PC-3 (cell line): ENCODE measurements at regions not wholly inside any gene's neighbourhood (a gene's known extent, or its start where the extent isn't known, plus 50 kb on each side); places are given as distances from the start of the nearest gene placed in this dataset.

ENCODE experiments used
- ATAC-seq: fragments of 200-7000 bp; cut with Tn5 transposase; 2 replicates; pipeline ENCODE4 v1.9.1; 2020; ENCODE audit warnings: mild to moderate bottlenecking, moderate library complexity
- BruUV-seq: library from RNA; stranded (reverse); fragments of 400-500 nt; replicated peaks from 2 replicates; lab custom pipeline; 2021; lab: Mats Ljungman, UMichigan
- CTCF ChIA-PET: fragments of 300-600 bp; sonication (Branson Sonifier 250); formaldehyde crosslinking; loops from one replicate; lab custom pipeline; 2022; ENCODE audit warnings: antibody characterized with exemption; lab: Charles Lee
- POLR2A ChIA-PET: fragments of 300-600 bp; sonication (Branson Sonifier 250); formaldehyde crosslinking; loops from one replicate; lab custom pipeline; 2022; ENCODE audit warnings: antibody characterized with exemption; ENCODE audit not compliant: unreplicated experiment; lab: Charles Lee
- DNase-seq: peaks from one replicate; pipeline ENCODE4 v3.0.0-alpha.2; 2015
- H2AFZ ChIP-seq: fragments of 300-600 bp; sonication (generic); 2 replicates; pipeline ENCODE4 v1.6.0; 2016; ENCODE audit warnings: antibody characterized with exemption, low read length
- H3F3A ChIP-seq: fragments of 300-600 bp; sonication (generic); one replicate; pipeline ENCODE4 v1.6.0; 2017; ENCODE audit warnings: antibody characterized with exemption, low read length, control low read depth, mild to moderate bottlenecking; ENCODE audit not compliant: unreplicated experiment
- H3K27ac ChIP-seq: fragments of 300-600 bp; sonication (generic); 2 replicates; pipeline ENCODE4 v1.5.1; 2016; ENCODE audit warnings: mild to moderate bottlenecking, low read length
- H3K27me3 ChIP-seq: fragments of 300-600 bp; sonication (generic); 2 replicates; pipeline ENCODE4 v1.6.1; 2016; ENCODE audit warnings: low read length, mixed read lengths
- H3K36me3 ChIP-seq: fragments of 300-600 bp; sonication (generic); 2 replicates; pipeline ENCODE4 v1.6.1; 2016; ENCODE audit warnings: low read depth, mixed run types, low read length, mixed read lengths
- H3K4me1 ChIP-seq: fragments of 300-600 bp; sonication (generic); 2 replicates; pipeline ENCODE4 v1.5.1; 2016; ENCODE audit warnings: low read length; ENCODE audit not compliant: insufficient read depth
- H3K4me2 ChIP-seq: fragments of 300-600 bp; sonication (generic); 2 replicates; pipeline ENCODE4 v1.6.0; 2016; ENCODE audit warnings: low read length
- H3K4me3 ChIP-seq: fragments of 300-600 bp; sonication (generic); 2 replicates; pipeline ENCODE4 v1.5.1; 2016; ENCODE audit warnings: mild to moderate bottlenecking, low read length, mixed read lengths
- H3K79me2 ChIP-seq: fragments of 300-600 bp; sonication (generic); 2 replicates; pipeline ENCODE4 v1.6.1; 2017; ENCODE audit warnings: low read length, mixed read lengths
- H3K9ac ChIP-seq: fragments of 300-600 bp; sonication (generic); 2 replicates; pipeline ENCODE4 v1.6.0; 2016; ENCODE audit warnings: mild to moderate bottlenecking, low read length
- H3K9me2 ChIP-seq: fragments of 300-600 bp; sonication (generic); replicated peaks from 2 replicates; pipeline ENCODE4 v1.6.1; 2016; ENCODE audit warnings: mixed run types, low read length, mixed read lengths
- H3K9me3 ChIP-seq: fragments of 300-600 bp; sonication (generic); 2 replicates; pipeline ENCODE4 v1.6.1; 2016; ENCODE audit warnings: low read length, mixed read lengths
- H4K20me1 ChIP-seq: fragments of 300-600 bp; sonication (generic); 2 replicates; pipeline ENCODE4 v1.6.1; 2016; ENCODE audit warnings: low read length, mixed read lengths
- EZH2 ChIP-seq: fragments of 300-600 bp; sonication (generic); IDR thresholded peaks from one replicate; pipeline ENCODE4 v1.6.1; 2017; ENCODE audit warnings: antibody characterized with exemption, mild to moderate bottlenecking, low read length; ENCODE audit not compliant: unreplicated experiment
- EZH2phosphoT487 ChIP-seq: fragments of 300-600 bp; sonication (generic); IDR thresholded peaks from 2 replicates; pipeline ENCODE4 v1.6.1; 2018; ENCODE audit warnings: mild to moderate bottlenecking, antibody characterized with exemption, low read length, borderline replicate concordance
- intact Hi-C: fragments of 100-400 bp; cut with micrococcal nuclease; formaldehyde crosslinking; loops from 2 replicates; pipeline ENCODE4 v1.9.0; 2023
- TF ChIP-seq, protein P1 (sequence below): fragments of 300-600 bp; sonication (generic); conservative IDR thresholded peaks from 2 replicates; pipeline ENCODE4 v1.5.1; 2017; ENCODE audit warnings: antibody characterized with exemption, low read depth, mild to moderate bottlenecking, low read length

DNA sequence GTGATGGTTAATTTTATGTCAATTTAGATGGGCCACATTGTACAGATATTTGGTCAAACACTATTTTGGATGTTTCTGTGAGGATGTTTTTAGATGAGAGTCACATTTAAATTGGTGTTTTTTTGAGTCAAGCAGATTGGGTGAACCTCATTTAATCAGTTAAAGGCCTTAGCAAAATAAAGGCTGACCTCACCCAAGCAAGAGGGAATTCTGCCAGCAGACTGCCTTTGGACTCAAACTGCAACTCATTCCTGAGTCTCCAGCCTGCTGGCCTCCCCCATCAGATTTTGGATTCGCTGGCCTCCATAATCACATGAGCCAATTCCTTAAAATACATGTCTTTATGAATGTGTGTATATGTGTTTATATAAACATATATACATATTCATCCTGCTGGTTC, 282.7 kb upstream of the POU5F2 start:
- ATAC-seq = no peak
- no peaks in the 10 kb centered on the region for H3K36me3 ChIP-seq

DNA sequence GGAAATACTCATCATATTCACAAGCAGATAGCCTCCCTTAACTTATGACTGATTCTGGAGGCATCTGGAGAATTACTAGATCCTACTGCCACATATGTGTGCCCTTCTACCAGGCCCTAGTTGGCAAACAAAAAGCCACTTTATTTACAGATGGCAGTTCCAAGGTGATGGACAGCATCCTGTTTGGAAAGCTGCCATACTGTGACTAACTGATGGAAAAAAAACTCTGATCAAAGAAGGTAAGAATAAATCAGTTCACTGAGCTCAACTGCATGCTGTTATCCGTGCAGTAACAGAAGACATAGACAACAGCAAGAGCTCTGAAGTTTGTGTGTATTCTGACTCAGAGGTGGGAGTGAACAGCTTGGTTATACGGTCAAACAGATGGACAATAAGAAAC, 279.8 kb upstream of the POU5F2 start:
- H4K20me1 ChIP-seq = no peaks in the 10 kb centered on the region
- H3K36me3 ChIP-seq = no peaks in the 10 kb centered on the region; the same call in 1 of the 2 replicates
- no peaks in the 10 kb centered on the region for H3K9me2 ChIP-seq
- no peaks in the 10 kb centered on the region for H3K27me3 ChIP-seq
- no peaks in the 10 kb centered on the region for H3K79me2 ChIP-seq
- BruUV-seq = no TSS peak
- H2AFZ ChIP-seq = no peak overlapping the region
- TF ChIP-seq EZH2phosphoT487 = no peak
- TF ChIP-seq EZH2 = no peak
- TF ChIP-seq, protein P1, sequence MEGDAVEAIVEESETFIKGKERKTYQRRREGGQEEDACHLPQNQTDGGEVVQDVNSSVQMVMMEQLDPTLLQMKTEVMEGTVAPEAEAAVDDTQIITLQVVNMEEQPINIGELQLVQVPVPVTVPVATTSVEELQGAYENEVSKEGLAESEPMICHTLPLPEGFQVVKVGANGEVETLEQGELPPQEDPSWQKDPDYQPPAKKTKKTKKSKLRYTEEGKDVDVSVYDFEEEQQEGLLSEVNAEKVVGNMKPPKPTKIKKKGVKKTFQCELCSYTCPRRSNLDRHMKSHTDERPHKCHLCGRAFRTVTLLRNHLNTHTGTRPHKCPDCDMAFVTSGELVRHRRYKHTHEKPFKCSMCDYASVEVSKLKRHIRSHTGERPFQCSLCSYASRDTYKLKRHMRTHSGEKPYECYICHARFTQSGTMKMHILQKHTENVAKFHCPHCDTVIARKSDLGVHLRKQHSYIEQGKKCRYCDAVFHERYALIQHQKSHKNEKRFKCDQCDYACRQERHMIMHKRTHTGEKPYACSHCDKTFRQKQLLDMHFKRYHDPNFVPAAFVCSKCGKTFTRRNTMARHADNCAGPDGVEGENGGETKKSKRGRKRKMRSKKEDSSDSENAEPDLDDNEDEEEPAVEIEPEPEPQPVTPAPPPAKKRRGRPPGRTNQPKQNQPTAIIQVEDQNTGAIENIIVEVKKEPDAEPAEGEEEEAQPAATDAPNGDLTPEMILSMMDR = no peak
- ATAC-seq (peak; percentile 96), DNase-seq (peak; percentile 95)
- no peak overlapping the region for H3K9ac ChIP-seq
- no peak overlapping the region for H3K4me3 ChIP-seq
- H3K27ac ChIP-seq = peak overlapping the region; percentile 57
- H3K4me1 ChIP-seq = peaks cover 22% of the 10 kb centered on the region
- intact Hi-C loops = no loop called here
- no peaks in the 10 kb centered on the region for H3F3A ChIP-seq
- no peaks in the 10 kb centered on the region for H3K9me3 ChIP-seq
- H3K4me2 ChIP-seq = peak overlapping the region; percentile 40
- POLR2A ChIA-PET = interaction anchor here (0.9 kb wide), 1 partner anchor 441 kb away, joined by 4 read pairs; no protein-coding TSS in a partner anchor
- CTCF ChIA-PET = interaction anchor here (0.5 kb wide), 1 partner anchor 215 kb away, joined by 3 read pairs; no protein-coding TSS in a partner anchor

More for the DNA sequence above, 282.7 kb upstream of the POU5F2 start:
- BruUV-seq = no TSS peak
- intact Hi-C loops = no loop called here
- H3K4me1 ChIP-seq = peaks cover 22% of the 10 kb centered on the region
- no peak overlapping the region for H3K9ac ChIP-seq
- H3K4me3 ChIP-seq = no peak overlapping the region
- no peaks in the 10 kb centered on the region for H3K9me2 ChIP-seq
- H3K4me2 ChIP-seq = no peak overlapping the region
- POLR2A ChIA-PET = no interaction called here
- no peaks in the 10 kb centered on the region for H3K9me3 ChIP-seq
- no peaks in the 10 kb centered on the region for H3F3A ChIP-seq
- H3K27me3 ChIP-seq = no peaks in the 10 kb centered on the region
- H3K27ac ChIP-seq = no peak overlapping the region
- TF ChIP-seq EZH2 (no peak), EZH2phosphoT487 (no peak)
- TF ChIP-seq, protein P1 = no peak
- CTCF ChIA-PET = no interaction called here
- DNase-seq = no peak
- H3K79me2 ChIP-seq = no peaks in the 10 kb centered on the region
- H2AFZ ChIP-seq = no peak overlapping the region
- H4K20me1 ChIP-seq = no peaks in the 10 kb centered on the region

DNA sequence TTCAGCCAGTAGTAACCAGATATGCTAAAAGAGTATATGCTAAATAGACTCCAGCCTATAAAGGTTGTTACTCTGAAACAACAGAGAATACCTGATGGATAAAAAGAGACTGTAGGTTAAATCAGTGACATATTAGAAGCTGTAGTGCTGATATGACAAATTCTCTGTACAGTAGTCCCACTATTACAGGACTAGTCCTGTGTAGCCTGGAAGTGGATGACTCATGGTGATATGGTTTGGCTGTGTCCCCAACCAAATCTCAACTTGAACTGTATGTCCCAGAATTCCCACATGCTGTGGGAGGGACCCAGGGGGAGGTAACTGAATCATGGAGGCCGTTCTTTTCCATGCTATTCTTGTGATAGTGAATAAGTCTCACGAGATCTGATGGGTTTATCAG, 276.2 kb upstream of the POU5F2 start:
- no TSS peak for BruUV-seq
- Histone ChIP-seq H4K20me1 (no peaks in the 10 kb centered on the region), H3F3A (no peaks in the 10 kb centered on the region), H3K4me1 (peaks cover 22% of the 10 kb centered on the region), H3K4me3 (no peak overlapping the region), H3K9me2 (no peaks in the 10 kb centered on the region), H2AFZ (no peak overlapping the region), H3K9ac (no peak overlapping the region), H3K79me2 (no peaks in the 10 kb centered on the region), H3K4me2 (no peak overlapping the region), H3K9me3 (no peaks in the 10 kb centered on the region), H3K27me3 (no peaks in the 10 kb centered on the region), H3K27ac (no peak overlapping the region), H3K36me3 (no peaks in the 10 kb centered on the region; the same call in 1 of the 2 replicates)
- ChIA-PET CTCF (no interaction called here), POLR2A (no interaction called here)
- ATAC-seq = no peak
- TF ChIP-seq EZH2 (no peak), EZH2phosphoT487 (no peak)
- TF ChIP-seq, protein P1 = no peak
- no peak for DNase-seq
- intact Hi-C loops = no loop called here
